GM23338 (cell line): ENCODE measurements at regions not wholly inside any gene's neighbourhood (a gene's known extent, or its start where the extent isn't known, plus 50 kb on each side); places are given as distances from the start of the nearest gene placed in this dataset.

Experiments used
- ATAC-seq: fragments of 200-7000 bp; cut with Tn5 transposase; 3 replicates; pipeline ENCODE4 v1.9.1; 2020
- DNase-seq: peaks from one replicate; pipeline ENCODE4 v3.0.0-alpha.2; 2015; ENCODE audit warnings: low spot score
- H2AFZ ChIP-seq: fragments of 200-600 bp; sonication (generic); 2 replicates; pipeline ENCODE4 v1.8.0; 2016; ENCODE audit warnings: antibody characterized with exemption, mild to moderate bottlenecking, moderate library complexity
- H3F3A ChIP-seq: fragments of 200-600 bp; sonication (generic); replicated peaks from 2 replicates; pipeline ENCODE4 v1.8.0; 2017; ENCODE audit warnings: antibody characterized with exemption, mixed run types, low read depth
- H3K27ac ChIP-seq: fragments of 200-600 bp; sonication (generic); 2 replicates; pipeline ENCODE4 v1.6.1; 2016; ENCODE audit warnings: low read depth
- H3K27me3 ChIP-seq: fragments of 200-600 bp; sonication (generic); 2 replicates; pipeline ENCODE4 v1.8.0; 2016; ENCODE audit warnings: mild to moderate bottlenecking, mixed run types, moderate library complexity; ENCODE audit not compliant: insufficient read depth
- H3K36me3 ChIP-seq: fragments of 200-600 bp; sonication (generic); 2 replicates; pipeline ENCODE4 v1.8.0; 2016; ENCODE audit warnings: mild to moderate bottlenecking; ENCODE audit not compliant: insufficient read depth
- H3K4me1 ChIP-seq: fragments of 200-600 bp; sonication (generic); 2 replicates; pipeline ENCODE4 v1.8.0; 2016; ENCODE audit warnings: mild to moderate bottlenecking, moderate library complexity; ENCODE audit not compliant: insufficient read depth
- H3K4me2 ChIP-seq: fragments of 200-600 bp; sonication (generic); 2 replicates; pipeline ENCODE4 v1.7.1; 2017; ENCODE audit warnings: mixed run types
- H3K4me3 ChIP-seq: fragments of 200-600 bp; sonication (generic); 2 replicates; pipeline ENCODE4 v1.6.1; 2016; ENCODE audit warnings: mixed run types
- H3K79me2 ChIP-seq: fragments of 200-600 bp; sonication (generic); replicated peaks from 2 replicates; pipeline ENCODE4 v1.8.0; 2017; ENCODE audit warnings: mild to moderate bottlenecking; ENCODE audit not compliant: insufficient read depth
- H3K9me2 ChIP-seq: fragments of 200-600 bp; sonication (generic); 2 replicates; pipeline ENCODE4 v1.8.0; 2017; ENCODE audit not compliant: insufficient read depth
- H4K20me1 ChIP-seq: fragments of 200-600 bp; sonication (generic); replicated peaks from 2 replicates; pipeline ENCODE4 v1.8.0; 2017; ENCODE audit warnings: mild to moderate bottlenecking; ENCODE audit not compliant: insufficient read depth
- H3K27ac Mint-ChIP-seq: 2 replicates; pipeline ENCODE4 v1.8.0; 2020; ENCODE audit warnings: inconsistent platforms, mild to moderate bottlenecking, moderate library complexity, mixed read lengths
- H3K27me3 Mint-ChIP-seq: 3 replicates; pipeline ENCODE4 v1.8.0; 2022; ENCODE audit warnings: low read depth, mild to moderate bottlenecking, moderate library complexity, mixed read lengths, inconsistent platforms; ENCODE audit not compliant: insufficient read depth, poor library complexity
- H3K36me3 Mint-ChIP-seq: 3 replicates; pipeline ENCODE4 v1.8.0; 2021; ENCODE audit warnings: low read depth, mild to moderate bottlenecking, inconsistent platforms, moderate library complexity, mixed read lengths
- H3K4me1 Mint-ChIP-seq: 3 replicates; pipeline ENCODE4 v1.8.0; 2020; ENCODE audit warnings: mild to moderate bottlenecking, inconsistent platforms, mixed read lengths
- H3K4me3 Mint-ChIP-seq: 3 replicates; pipeline ENCODE4 v1.8.0; 2021; ENCODE audit warnings: moderate library complexity, mild to moderate bottlenecking, inconsistent platforms, mixed read lengths
- H3K9me3 Mint-ChIP-seq: 3 replicates; pipeline ENCODE4 v1.8.0; 2020; ENCODE audit warnings: moderate library complexity, mild to moderate bottlenecking, inconsistent platforms, mixed read lengths
- CREB1 ChIP-seq: fragments of 250-450 bp; sonication (Bioruptor Pico); IDR thresholded peaks from 2 replicates; pipeline ENCODE4 v1.5.0; 2020; ENCODE audit warnings: low read depth, mild to moderate bottlenecking, moderate library complexity
- EZH2 ChIP-seq: fragments of 200-600 bp; sonication (generic); IDR thresholded peaks from one replicate; pipeline ENCODE4 v1.8.0; 2017; ENCODE audit warnings: antibody characterized with exemption, mild to moderate bottlenecking, low read depth; ENCODE audit not compliant: unreplicated experiment
- EZH2phosphoT487 ChIP-seq: fragments of 200-600 bp; sonication (generic); IDR thresholded peaks from one replicate; pipeline ENCODE4 v1.8.1; 2018; ENCODE audit warnings: antibody characterized with exemption; ENCODE audit not compliant: unreplicated experiment
- JUNB ChIP-seq: IDR thresholded peaks from one replicate; pipeline ENCODE4 v1.6.1; 2016; ENCODE audit warnings: antibody characterized with exemption; ENCODE audit not compliant: unreplicated experiment
- NANOG ChIP-seq: IDR thresholded peaks from 2 replicates; pipeline ENCODE4 v1.6.1; 2016; ENCODE audit warnings: antibody characterized with exemption, borderline replicate concordance
- POLR2AphosphoS5 ChIP-seq: IDR thresholded peaks from 2 replicates; pipeline ENCODE4 v1.6.1; 2016; ENCODE audit warnings: antibody characterized with exemption, low read depth
- STAT1 ChIP-seq: IDR thresholded peaks from one replicate; pipeline ENCODE4 v1.6.1; 2016; ENCODE audit warnings: antibody characterized with exemption; ENCODE audit not compliant: unreplicated experiment
- ZNF114 ChIP-seq: fragments of 250-450 bp; sonication (Bioruptor Pico); IDR thresholded peaks from 2 replicates; pipeline ENCODE4 v1.5.0; 2020; ENCODE audit warnings: mild to moderate bottlenecking, moderate library complexity
- ZNF331 ChIP-seq: fragments of 250-450 bp; sonication (Bioruptor Pico); IDR thresholded peaks from 2 replicates; pipeline ENCODE4 v1.5.0; 2020; ENCODE audit warnings: low read depth, mild to moderate bottlenecking, moderate library complexity
- TF ChIP-seq, protein P1 (sequence below): IDR thresholded peaks from one replicate; pipeline ENCODE4 v1.6.1; 2018; ENCODE audit warnings: antibody characterized with exemption; ENCODE audit not compliant: unreplicated experiment
- TF ChIP-seq, protein P2 (sequence below), 2 experiments: fragments of 200-600 bp in 1 of 2; sonication (generic) in 1 of 2; conservative IDR thresholded peaks; 2 replicates each; pipeline versions ENCODE4 v1.5.1 to v1.6.1; 2016 to 2017; ENCODE audit warnings: antibody characterized with exemption in 2 of 2, low read depth in 2 of 2, mild to moderate bottlenecking in 2 of 2, moderate library complexity in 1 of 2
- TF ChIP-seq, protein P3 (sequence below): fragments of 250-450 bp; sonication (Bioruptor Pico); IDR thresholded peaks from 2 replicates; pipeline ENCODE4 v1.5.0; 2020; ENCODE audit warnings: mild to moderate bottlenecking, moderate library complexity
- TF ChIP-seq, protein P4 (sequence below): IDR thresholded peaks from 2 replicates; pipeline ENCODE4 v1.6.1; 2016; ENCODE audit warnings: antibody characterized with exemption

DNA sequence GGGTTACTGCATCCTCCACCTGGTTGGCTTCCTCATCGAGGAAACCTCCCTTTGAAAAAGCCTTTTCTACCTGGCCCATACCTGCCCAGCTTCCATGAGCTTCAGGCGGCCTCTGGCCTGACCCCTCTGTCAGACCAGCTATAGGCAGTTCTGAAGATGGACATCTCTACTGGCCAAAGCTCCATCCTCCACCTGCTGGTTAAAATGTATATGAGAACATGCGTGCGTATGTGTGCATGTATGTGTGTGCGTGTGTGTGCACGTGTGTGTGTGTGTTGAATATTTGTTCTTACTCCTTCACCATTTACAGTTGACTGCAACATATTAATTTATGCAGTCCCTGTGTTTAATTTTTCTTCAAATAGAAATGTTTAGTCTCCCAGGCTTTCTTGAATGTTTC, 642.4 kb upstream of the RAB6C start:
- H3K27ac Mint-ChIP-seq = no peak overlapping the region
- no peak for ATAC-seq
- TF ChIP-seq EZH2phosphoT487 (no peak), STAT1 (no peak), CREB1 (no peak), ZNF114 (CRISPR knock-in tag) (no peak), ZNF331 (CRISPR knock-in tag) (no peak), EZH2 (no peak), POLR2AphosphoS5 (no peak), NANOG (no peak), JUNB (no peak)
- TF ChIP-seq, protein P1, sequence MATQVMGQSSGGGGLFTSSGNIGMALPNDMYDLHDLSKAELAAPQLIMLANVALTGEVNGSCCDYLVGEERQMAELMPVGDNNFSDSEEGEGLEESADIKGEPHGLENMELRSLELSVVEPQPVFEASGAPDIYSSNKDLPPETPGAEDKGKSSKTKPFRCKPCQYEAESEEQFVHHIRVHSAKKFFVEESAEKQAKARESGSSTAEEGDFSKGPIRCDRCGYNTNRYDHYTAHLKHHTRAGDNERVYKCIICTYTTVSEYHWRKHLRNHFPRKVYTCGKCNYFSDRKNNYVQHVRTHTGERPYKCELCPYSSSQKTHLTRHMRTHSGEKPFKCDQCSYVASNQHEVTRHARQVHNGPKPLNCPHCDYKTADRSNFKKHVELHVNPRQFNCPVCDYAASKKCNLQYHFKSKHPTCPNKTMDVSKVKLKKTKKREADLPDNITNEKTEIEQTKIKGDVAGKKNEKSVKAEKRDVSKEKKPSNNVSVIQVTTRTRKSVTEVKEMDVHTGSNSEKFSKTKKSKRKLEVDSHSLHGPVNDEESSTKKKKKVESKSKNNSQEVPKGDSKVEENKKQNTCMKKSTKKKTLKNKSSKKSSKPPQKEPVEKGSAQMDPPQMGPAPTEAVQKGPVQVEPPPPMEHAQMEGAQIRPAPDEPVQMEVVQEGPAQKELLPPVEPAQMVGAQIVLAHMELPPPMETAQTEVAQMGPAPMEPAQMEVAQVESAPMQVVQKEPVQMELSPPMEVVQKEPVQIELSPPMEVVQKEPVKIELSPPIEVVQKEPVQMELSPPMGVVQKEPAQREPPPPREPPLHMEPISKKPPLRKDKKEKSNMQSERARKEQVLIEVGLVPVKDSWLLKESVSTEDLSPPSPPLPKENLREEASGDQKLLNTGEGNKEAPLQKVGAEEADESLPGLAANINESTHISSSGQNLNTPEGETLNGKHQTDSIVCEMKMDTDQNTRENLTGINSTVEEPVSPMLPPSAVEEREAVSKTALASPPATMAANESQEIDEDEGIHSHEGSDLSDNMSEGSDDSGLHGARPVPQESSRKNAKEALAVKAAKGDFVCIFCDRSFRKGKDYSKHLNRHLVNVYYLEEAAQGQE = no peak
- TF ChIP-seq, protein P2, sequence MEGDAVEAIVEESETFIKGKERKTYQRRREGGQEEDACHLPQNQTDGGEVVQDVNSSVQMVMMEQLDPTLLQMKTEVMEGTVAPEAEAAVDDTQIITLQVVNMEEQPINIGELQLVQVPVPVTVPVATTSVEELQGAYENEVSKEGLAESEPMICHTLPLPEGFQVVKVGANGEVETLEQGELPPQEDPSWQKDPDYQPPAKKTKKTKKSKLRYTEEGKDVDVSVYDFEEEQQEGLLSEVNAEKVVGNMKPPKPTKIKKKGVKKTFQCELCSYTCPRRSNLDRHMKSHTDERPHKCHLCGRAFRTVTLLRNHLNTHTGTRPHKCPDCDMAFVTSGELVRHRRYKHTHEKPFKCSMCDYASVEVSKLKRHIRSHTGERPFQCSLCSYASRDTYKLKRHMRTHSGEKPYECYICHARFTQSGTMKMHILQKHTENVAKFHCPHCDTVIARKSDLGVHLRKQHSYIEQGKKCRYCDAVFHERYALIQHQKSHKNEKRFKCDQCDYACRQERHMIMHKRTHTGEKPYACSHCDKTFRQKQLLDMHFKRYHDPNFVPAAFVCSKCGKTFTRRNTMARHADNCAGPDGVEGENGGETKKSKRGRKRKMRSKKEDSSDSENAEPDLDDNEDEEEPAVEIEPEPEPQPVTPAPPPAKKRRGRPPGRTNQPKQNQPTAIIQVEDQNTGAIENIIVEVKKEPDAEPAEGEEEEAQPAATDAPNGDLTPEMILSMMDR (conservative IDR thresholded peaks at IDR 0.05; ENCODE audit: low read depth in 2 of 2) = no peak
- TF ChIP-seq, protein P3, sequence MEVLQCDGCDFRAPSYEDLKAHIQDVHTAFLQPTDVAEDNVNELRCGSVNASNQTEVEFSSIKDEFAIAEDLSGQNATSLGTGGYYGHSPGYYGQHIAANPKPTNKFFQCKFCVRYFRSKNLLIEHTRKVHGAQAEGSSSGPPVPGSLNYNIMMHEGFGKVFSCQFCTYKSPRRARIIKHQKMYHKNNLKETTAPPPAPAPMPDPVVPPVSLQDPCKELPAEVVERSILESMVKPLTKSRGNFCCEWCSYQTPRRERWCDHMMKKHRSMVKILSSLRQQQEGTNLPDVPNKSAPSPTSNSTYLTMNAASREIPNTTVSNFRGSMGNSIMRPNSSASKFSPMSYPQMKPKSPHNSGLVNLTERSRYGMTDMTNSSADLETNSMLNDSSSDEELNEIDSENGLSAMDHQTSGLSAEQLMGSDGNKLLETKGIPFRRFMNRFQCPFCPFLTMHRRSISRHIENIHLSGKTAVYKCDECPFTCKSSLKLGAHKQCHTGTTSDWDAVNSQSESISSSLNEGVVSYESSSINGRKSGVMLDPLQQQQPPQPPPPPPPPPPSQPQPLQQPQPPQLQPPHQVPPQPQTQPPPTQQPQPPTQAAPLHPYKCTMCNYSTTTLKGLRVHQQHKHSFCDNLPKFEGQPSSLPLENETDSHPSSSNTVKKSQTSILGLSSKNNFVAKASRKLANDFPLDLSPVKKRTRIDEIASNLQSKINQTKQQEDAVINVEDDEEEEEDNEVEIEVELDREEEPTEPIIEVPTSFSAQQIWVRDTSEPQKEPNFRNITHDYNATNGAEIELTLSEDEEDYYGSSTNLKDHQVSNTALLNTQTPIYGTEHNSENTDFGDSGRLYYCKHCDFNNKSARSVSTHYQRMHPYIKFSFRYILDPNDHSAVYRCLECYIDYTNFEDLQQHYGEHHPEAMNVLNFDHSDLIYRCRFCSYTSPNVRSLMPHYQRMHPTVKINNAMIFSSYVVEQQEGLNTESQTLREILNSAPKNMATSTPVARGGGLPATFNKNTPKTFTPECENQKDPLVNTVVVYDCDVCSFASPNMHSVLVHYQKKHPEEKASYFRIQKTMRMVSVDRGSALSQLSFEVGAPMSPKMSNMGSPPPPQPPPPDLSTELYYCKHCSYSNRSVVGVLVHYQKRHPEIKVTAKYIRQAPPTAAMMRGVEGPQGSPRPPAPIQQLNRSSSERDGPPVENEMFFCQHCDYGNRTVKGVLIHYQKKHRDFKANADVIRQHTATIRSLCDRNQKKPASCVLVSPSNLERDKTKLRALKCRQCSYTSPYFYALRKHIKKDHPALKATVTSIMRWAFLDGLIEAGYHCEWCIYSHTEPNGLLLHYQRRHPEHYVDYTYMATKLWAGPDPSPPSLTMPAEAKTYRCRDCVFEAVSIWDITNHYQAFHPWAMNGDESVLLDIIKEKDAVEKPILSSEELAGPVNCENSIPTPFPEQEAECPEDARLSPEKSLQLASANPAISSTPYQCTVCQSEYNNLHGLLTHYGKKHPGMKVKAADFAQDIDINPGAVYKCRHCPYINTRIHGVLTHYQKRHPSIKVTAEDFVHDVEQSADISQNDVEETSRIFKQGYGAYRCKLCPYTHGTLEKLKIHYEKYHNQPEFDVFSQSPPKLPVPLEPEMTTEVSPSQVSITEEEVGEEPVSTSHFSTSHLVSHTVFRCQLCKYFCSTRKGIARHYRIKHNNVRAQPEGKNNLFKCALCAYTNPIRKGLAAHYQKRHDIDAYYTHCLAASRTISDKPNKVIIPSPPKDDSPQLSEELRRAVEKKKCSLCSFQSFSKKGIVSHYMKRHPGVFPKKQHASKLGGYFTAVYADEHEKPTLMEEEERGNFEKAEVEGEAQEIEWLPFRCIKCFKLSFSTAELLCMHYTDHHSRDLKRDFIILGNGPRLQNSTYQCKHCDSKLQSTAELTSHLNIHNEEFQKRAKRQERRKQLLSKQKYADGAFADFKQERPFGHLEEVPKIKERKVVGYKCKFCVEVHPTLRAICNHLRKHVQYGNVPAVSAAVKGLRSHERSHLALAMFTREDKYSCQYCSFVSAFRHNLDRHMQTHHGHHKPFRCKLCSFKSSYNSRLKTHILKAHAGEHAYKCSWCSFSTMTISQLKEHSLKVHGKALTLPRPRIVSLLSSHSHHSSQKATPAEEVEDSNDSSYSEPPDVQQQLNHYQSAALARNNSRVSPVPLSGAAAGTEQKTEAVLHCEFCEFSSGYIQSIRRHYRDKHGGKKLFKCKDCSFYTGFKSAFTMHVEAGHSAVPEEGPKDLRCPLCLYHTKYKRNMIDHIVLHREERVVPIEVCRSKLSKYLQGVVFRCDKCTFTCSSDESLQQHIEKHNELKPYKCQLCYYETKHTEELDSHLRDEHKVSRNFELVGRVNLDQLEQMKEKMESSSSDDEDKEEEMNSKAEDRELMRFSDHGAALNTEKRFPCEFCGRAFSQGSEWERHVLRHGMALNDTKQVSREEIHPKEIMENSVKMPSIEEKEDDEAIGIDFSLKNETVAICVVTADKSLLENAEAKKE (CRISPR knock-in tag) = no peak
- TF ChIP-seq, protein P4, sequence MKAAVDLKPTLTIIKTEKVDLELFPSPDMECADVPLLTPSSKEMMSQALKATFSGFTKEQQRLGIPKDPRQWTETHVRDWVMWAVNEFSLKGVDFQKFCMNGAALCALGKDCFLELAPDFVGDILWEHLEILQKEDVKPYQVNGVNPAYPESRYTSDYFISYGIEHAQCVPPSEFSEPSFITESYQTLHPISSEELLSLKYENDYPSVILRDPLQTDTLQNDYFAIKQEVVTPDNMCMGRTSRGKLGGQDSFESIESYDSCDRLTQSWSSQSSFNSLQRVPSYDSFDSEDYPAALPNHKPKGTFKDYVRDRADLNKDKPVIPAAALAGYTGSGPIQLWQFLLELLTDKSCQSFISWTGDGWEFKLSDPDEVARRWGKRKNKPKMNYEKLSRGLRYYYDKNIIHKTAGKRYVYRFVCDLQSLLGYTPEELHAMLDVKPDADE = no peak
- no peak for DNase-seq
- H3K9me3 Mint-ChIP-seq = peaks cover 12% of the 10 kb centered on the region
- H3K4me3 Mint-ChIP-seq = no peak overlapping the region
- H3F3A ChIP-seq = no peaks in the 10 kb centered on the region
- H3K27ac ChIP-seq = no peak overlapping the region
- no peaks in the 10 kb centered on the region for H3K4me1 Mint-ChIP-seq
- no peaks in the 10 kb centered on the region for H3K27me3 ChIP-seq
- H3K36me3 Mint-ChIP-seq = peaks cover 3% of the 10 kb centered on the region; the same call in 2 of the 3 replicates
- H3K79me2 ChIP-seq = no peaks in the 10 kb centered on the region
- no peak overlapping the region for H3K4me2 ChIP-seq
- H3K9me2 ChIP-seq = no peaks in the 10 kb centered on the region
- H2AFZ ChIP-seq = no peak overlapping the region
- H3K4me3 ChIP-seq = no peak overlapping the region
- H3K27me3 Mint-ChIP-seq = peaks cover 2% of the 10 kb centered on the region
- H3K36me3 ChIP-seq = no peaks in the 10 kb centered on the region
- H4K20me1 ChIP-seq = no peaks in the 10 kb centered on the region
- no peaks in the 10 kb centered on the region for H3K4me1 ChIP-seq
